HUDEP-2 (cell line): ENCODE measurements at regions not wholly inside any gene's neighbourhood (a gene's known extent, or its start where the extent isn't known, plus 50 kb on each side); places are given as distances from the start of the nearest gene placed in this dataset.
"Not testable (repeated sequence)": the region's sequence is repeated elsewhere in the genome, so short reads cannot be mapped to it uniquely, and the experiment has no call there.

ENCODE experiments used
- DNase-seq, 76 experiments: peaks; one replicate each; lab custom pipeline; 2025; ENCODE audit not compliant: unreplicated experiment in 76 of 76; lab: John Stamatoyannopoulos, UW

GRCh38 chr21:32930673-32931072 is 95.1 kb upstream of the OLIG2 start:
- no peak for DNase-seq

GRCh38 chr21:32934068-32934467 is 91.7 kb upstream of the OLIG2 start:
- not testable (repeated sequence) for DNase-seq

GRCh38 chr21:32934829-32935228 is 90.9 kb upstream of the OLIG2 start:
- DNase-seq = no peak

GRCh38 chr21:32940079-32941014 is 85.4 kb upstream of the OLIG2 start:
- DNase-seq = peak in 45 of 76 experiments; percentile 6 to 63 (median 30)

- no peak for DNase-seq
These were observed 84.5 kb upstream of the OLIG2 start for GRCh38 chr21:32941263-32941662.

- DNase-seq = no peak
These were observed 79.1 kb upstream of the OLIG2 start for GRCh38 chr21:32946654-32947053.

GRCh38 chr21:32947736-32948135 is 78.0 kb upstream of the OLIG2 start:
- no peak for DNase-seq

- peak in 31 of 76 experiments; percentile 4 to 47 (median 22) for DNase-seq
These were observed 76.0 kb upstream of the OLIG2 start for GRCh38 chr21:32949701-32950100.

GRCh38 chr21:32951041-32951440 is 74.7 kb upstream of the OLIG2 start:
- no peak for DNase-seq

- no peak for DNase-seq
These were observed 71.4 kb upstream of the OLIG2 start for GRCh38 chr21:32954353-32954752.

GRCh38 chr21:32955311-32956060 is 70.2 kb upstream of the OLIG2 start:
- DNase-seq = no peak

- no peak for DNase-seq
These were observed 69.6 kb upstream of the OLIG2 start for GRCh38 chr21:32956061-32956656.

GRCh38 chr21:32957545-32957944 is 68.2 kb upstream of the OLIG2 start:
- no peak for DNase-seq

- DNase-seq = no peak
These were observed 67.3 kb upstream of the OLIG2 start for GRCh38 chr21:32958288-32959002.

GRCh38 chr21:32962268-32962667 is 63.5 kb upstream of the OLIG2 start:
- DNase-seq = no peak

- no peak for DNase-seq
These were observed 60.5 kb upstream of the OLIG2 start for GRCh38 chr21:32965129-32965680.

- DNase-seq = no peak
These were observed 59.6 kb upstream of the OLIG2 start for GRCh38 chr21:32966120-32966519.

- not testable (repeated sequence) for DNase-seq
These were observed 57.6 kb upstream of the OLIG2 start for GRCh38 chr21:32968103-32968502.

- no peak for DNase-seq
These were observed 51.1 kb upstream of the OLIG2 start for GRCh38 chr21:32974653-32975052.

- DNase-seq = no peak
These were observed 49.8 kb upstream of the OLIG2 start for GRCh38 chr21:32975811-32976431.
